Raji (cell line): ENCODE measurements at regions not wholly inside any gene's neighbourhood (a gene's known extent, or its start where the extent isn't known, plus 50 kb on each side); places are given as distances from the start of the nearest gene placed in this dataset.

Experiments used
- POLR2A ChIP-seq: IDR thresholded peaks from 2 replicates; pipeline ENCODE4 v1.6.1; 2011; ENCODE audit warnings: low read depth, low read length, control low read depth; ENCODE audit not compliant: insufficient read depth

DNA sequence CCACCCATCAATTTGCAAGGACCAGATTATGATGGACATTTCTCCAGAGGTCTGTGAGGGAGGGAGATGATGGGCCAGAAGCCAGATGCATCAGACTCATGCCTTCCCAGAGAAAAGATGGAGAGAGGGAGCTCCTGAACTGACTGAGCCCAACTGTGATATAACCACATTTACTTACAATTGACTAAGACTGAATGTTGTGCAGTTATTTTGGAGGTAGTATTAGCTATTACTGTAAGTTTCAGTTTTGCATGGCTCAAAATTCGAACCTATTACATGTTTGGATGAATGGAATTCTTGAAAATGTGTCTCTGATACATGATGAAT, 211.1 kb upstream of the SFSWAP start:
- no peak for TF ChIP-seq POLR2A

GRCh38 chr12:131500564-131500963, 210.3 kb upstream of the SFSWAP start:
- TF ChIP-seq POLR2A = no peak

- TF ChIP-seq POLR2A = no peak
These were observed 205.3 kb upstream of the SFSWAP start for GRCh38 chr12:131505561-131505960.

DNA sequence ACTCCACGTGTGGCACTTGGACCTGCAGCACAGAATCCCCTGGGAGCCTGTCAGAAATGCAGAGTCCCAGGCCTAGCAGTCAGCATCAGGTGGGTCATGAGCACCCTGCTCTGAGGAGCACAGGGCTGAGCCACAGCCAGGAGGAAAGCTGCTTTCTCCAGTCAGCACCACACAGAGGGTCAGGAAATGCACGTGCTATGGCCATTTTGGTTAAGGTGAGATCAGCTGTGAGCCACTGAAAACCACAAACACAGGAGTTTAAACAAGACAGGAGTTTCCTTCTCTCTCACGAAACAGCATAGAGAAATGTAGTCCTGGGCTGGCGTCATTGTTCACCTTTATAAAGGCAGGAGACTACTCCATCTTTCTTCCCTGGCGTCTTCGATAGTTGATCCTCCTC, 204.5 kb upstream of the SFSWAP start:
- no peak for TF ChIP-seq POLR2A

- no peak for TF ChIP-seq POLR2A
These were observed 203.8 kb upstream of the SFSWAP start for GRCh38 chr12:131507094-131507493.

GRCh38 chr12:131507881-131508280, 203.0 kb upstream of the SFSWAP start:
- TF ChIP-seq POLR2A = no peak

DNA sequence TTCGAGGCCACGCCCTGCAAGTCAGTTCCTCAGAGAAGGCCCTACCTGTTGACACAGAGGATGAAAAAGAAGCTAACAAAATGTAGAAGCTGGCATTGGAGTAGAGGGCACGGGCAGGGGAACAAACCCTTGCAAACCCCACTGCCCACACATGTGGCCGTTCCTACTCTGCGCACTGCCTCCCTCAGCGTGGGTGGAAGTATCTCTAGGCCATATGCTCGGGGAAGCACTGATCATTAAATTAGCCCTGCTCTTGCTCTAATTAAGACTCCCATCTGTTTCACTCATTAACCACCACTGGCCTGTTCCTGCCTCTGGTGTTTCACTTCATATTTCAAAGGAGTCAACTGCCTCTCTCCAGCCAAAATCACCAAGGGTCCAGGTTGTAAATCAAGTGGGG, 201.2 kb upstream of the SFSWAP start:
- no peak for TF ChIP-seq POLR2A

GRCh38 chr12:131510431-131510830, 200.5 kb upstream of the SFSWAP start:
- no peak for TF ChIP-seq POLR2A

DNA sequence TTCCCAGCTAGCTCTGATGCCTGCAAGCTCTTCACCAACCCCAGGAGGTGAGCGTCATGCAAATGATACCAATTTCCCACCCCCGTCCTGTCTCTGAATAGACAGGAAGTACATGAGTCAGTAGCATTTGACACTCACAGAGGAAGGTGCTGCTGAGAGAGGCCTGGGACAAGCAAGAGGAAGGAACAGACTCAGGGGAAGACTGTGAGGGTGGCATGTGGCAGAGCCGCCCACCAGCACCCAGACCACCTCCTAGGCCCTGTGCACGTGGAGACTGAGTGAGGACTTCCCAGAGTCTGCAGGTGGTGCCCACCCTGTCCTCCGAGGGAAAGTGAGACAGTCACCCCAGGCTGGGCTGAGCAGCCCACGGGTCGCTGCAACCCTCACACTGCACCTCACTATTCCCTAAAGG, 199.5 kb upstream of the SFSWAP start:
- peak; percentile 83 for TF ChIP-seq POLR2A

DNA sequence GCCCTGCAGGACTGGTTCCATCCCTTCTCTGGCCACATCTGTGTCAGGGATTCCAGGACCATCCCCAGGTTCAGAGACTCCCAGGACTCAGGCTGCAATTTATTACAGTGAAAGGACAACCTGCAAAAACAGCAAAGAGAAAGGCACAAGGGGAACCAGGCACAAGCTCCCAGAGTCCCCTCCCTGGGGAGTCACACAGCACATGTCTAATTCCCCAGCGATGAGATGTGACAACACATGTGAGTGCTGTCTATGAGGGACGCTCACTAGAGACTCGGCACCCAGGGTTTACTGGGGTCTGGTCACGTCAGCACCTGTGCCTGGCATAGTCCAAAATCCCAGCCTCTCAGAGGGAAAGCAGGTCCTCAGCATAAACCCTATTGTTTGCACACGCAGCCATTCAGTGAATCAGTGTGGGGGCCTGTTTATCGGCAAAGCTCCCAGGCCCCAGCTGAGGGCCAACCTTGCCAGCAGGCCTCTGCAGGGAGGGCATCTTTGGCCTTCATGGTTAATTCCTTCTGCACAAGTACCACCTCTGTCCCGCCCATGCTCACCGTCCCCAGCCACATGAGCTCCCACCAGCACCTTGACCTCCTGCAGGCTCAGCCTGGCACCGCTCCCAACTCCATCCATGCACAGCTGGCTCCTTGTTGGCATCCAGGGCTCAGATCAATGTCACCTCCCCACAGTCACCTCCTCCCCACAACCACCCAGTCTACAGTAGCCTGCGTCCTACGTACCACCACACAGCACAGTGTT, 198.9 kb upstream of the SFSWAP start:
- no peak for TF ChIP-seq POLR2A

DNA sequence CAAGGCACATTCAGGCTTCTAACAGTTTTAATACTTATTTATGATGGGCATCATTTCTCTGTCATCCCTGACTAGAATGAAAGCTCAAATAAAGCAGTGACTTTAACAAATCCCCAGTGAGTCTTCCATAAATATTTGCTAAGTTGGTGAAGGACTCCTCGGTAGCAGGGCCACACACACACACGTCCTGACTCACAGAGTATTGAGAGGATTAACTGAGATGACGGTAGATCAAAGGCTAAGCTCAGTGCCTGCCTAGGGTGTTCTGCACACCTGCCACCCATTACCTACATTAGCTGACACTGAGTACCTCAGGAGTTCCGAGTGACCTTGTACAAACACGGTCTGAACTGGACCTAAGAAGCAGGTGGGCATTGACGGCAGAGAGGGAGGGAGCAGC, 197.3 kb upstream of the SFSWAP start:
- TF ChIP-seq POLR2A = no peak

DNA sequence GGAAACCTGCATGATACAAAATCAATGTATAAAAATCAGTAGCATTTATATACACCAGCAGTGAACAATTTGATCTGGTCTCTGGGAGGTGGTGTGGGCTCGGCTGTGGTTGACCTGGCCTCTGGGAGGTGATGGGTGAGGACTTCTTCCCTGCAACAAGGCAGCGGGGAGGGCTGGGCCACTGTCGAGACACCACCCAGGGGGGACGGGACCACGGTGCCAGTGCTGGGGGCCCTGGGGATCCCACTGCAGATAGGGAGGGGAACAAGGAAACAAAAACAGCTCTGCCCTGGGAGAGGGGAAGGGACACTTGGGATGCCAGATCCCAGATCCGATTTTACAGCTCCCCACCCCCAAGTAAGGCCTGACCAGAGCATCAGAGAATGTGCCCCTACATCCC, 189.6 kb upstream of the SFSWAP start:
- TF ChIP-seq POLR2A = no peak

DNA sequence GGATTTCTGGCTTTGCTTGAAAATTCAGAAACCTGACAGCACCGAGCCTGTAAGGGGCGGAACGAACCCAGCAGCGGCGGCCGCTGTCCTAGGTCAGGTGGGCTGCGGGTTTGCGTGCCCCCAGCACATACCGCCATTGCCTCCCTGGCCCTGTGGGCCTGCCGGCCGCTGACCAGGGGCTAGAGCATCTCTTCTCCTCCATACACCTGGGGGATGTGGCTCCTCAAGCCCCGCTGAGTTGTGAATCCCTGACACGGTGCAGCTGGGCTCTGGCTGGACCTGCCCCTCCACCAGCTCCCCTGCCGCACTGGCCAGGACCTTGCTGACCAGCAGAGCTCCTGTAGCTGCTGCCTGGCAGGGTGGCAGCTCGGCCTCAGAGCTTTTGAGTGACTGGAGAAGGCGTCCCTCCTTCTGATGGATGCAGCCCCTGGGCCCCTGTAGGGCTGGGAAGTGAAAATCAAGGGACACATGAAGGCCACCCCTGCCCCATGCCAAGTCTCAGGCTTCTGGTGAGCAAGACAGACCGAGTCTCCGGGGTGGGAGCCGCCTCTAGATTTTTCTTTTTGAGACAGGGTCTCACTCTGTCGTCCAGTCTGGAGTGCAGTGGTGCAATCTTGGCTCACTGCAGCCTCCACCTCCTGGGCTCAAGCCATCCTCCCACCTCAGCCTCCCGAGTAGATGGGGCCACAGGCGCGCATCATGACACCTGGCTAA, 184.9 kb upstream of the SFSWAP start:
- TF ChIP-seq POLR2A = no peak

DNA sequence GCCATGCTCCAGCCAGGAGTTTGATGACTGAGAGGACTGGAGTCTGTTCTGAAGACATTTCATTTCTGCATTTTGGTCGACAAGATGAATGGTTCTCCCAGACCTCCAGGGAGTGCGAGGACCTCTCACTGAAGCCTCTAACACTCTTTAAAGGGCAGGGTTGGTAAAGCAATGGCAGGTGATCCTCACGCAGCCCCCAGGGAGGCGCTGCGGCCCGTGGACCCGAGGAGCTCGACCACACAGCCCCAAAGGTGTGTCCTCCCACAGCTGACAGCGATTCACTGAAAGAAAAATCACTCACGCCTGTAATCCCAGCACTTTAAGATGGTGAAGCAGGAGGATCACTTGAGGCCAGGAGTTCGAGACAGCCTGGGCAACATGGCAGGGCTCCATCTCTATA, 183.8 kb upstream of the SFSWAP start:
- TF ChIP-seq POLR2A = no peak

DNA sequence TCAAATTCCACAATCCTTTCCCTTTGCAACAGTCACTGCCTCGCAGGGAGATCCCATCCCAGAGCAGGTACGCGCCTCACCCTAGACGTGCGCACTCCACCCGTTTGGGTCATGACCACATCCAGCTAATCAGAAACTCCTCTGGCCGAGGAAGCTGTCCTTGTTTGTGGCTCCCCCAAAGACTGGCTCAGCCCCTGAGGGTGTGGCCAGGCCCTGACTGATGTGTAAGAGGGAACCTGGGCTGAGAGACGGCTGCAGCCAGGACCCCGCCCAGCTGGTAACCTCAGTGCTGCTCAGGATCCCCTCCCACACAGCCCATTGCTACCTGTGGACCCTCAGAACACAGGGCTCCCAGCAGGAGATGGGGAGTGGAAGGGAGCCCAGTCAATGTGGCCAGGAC, 183.2 kb upstream of the SFSWAP start:
- TF ChIP-seq POLR2A = no peak

DNA sequence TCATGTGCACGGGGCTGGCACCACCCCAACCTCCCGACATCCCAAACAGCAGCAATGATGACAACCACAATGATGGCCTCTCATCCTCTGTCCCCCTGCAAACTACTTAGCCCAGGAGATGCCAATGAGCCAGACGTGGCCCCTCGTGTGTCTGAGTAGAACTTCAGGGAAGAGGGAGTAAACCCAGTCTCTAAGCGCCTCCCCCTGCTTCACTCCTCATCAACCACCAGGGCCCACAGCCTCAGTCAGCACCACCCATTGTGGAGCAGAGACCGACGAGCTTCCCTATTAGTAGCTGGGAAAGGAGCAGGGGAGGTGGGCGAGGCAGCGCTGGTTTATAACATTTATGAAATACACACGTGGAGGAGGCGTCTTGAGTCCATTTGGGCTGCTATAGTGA, 182.7 kb upstream of the SFSWAP start:
- TF ChIP-seq POLR2A = no peak

- no peak for TF ChIP-seq POLR2A
These were observed 182.2 kb upstream of the SFSWAP start for GRCh38 chr12:131528667-131529066.
